NCI-H187 (cell line): ENCODE measurements at regions not wholly inside any gene's neighbourhood (a gene's known extent, or its start where the extent isn't known, plus 50 kb on each side); places are given as distances from the start of the nearest gene placed in this dataset.

Experiments used
- DNase-seq, 2 experiments: peaks; one replicate each; lab custom pipeline; 2025; lab: John Stamatoyannopoulos, UW

GRCh38 chr1:96291468-96291867, 430.1 kb upstream of the PTBP2 start:
- DNase-seq: no peak

- no peak for DNase-seq
Observed at GRCh38 chr1:96292141-96292540, 429.4 kb upstream of the PTBP2 start.

- DNase-seq: no peak
Observed at GRCh38 chr1:96296991-96297390, 424.6 kb upstream of the PTBP2 start.

GRCh38 chr1:96306809-96307560, 414.6 kb upstream of the PTBP2 start:
- no peak for DNase-seq

- DNase-seq: no peak
Observed at GRCh38 chr1:96308314-96308713, 413.3 kb upstream of the PTBP2 start.

GRCh38 chr1:96309783-96310182, 411.8 kb upstream of the PTBP2 start:
- no peak for DNase-seq

GRCh38 chr1:96313216-96313615, 408.4 kb upstream of the PTBP2 start:
- DNase-seq: no peak

GRCh38 chr1:96329121-96329520, 392.5 kb upstream of the PTBP2 start:
- no peak for DNase-seq

- DNase-seq: no peak
Observed at GRCh38 chr1:96331596-96331995, 390.0 kb upstream of the PTBP2 start.

- no peak for DNase-seq
Observed at GRCh38 chr1:96333522-96334235, 387.9 kb upstream of the PTBP2 start.

GRCh38 chr1:96334236-96334557, 387.4 kb upstream of the PTBP2 start:
- no peak for DNase-seq

GRCh38 chr1:96338622-96339021, 383.0 kb upstream of the PTBP2 start:
- DNase-seq: no peak

GRCh38 chr1:96340686-96341085, 380.9 kb upstream of the PTBP2 start:
- no peak for DNase-seq

- no peak for DNase-seq
Observed at GRCh38 chr1:96346719-96347118, 374.9 kb upstream of the PTBP2 start.

GRCh38 chr1:96349896-96350295, 371.7 kb upstream of the PTBP2 start:
- no peak for DNase-seq

GRCh38 chr1:96352733-96353132, 368.9 kb upstream of the PTBP2 start:
- DNase-seq: no peak

GRCh38 chr1:96355521-96355920, 366.1 kb upstream of the PTBP2 start:
- DNase-seq: no peak

- no peak for DNase-seq
Observed at GRCh38 chr1:96355961-96356360, 365.6 kb upstream of the PTBP2 start.

GRCh38 chr1:96357141-96357765, 364.3 kb upstream of the PTBP2 start:
- no peak for DNase-seq

- no peak for DNase-seq
Observed at GRCh38 chr1:96358057-96358456, 363.5 kb upstream of the PTBP2 start.

GRCh38 chr1:96360036-96360795, 361.4 kb upstream of the PTBP2 start:
- DNase-seq: no peak

- no peak for DNase-seq
Observed at GRCh38 chr1:96361271-96361856, 360.2 kb upstream of the PTBP2 start.
